IMR-90 (cell line): ENCODE measurements at regions not wholly inside any gene's neighbourhood (a gene's known extent, or its start where the extent isn't known, plus 50 kb on each side); places are given as distances from the start of the nearest gene placed in this dataset.

Experiments used
- ATAC-seq: fragments of 200-7000 bp; cut with Tn5 transposase; 2 replicates; pipeline ENCODE4 v1.9.1; 2020; ENCODE audit warnings: low read depth, mild to moderate bottlenecking, moderate library complexity
- BruUV-seq: library from RNA; stranded (reverse); fragments of 400-500 nt; replicated peaks from 2 replicates; lab custom pipeline; 2021; lab: Mats Ljungman, UMichigan
- CTCF ChIA-PET: fragments of 300-600 bp; formaldehyde crosslinking; extraction: SDS; loops from one replicate; lab custom pipeline; 2021; ENCODE audit warnings: antibody characterized with exemption; lab: Yijun Ruan, JAX
- POLR2A ChIA-PET: fragments of 300-600 bp; sonication (Branson Sonifier 250); formaldehyde crosslinking; loops from one replicate; lab custom pipeline; 2022; ENCODE audit warnings: antibody characterized with exemption; ENCODE audit not compliant: unreplicated experiment; lab: Charles Lee
- DNase-seq: peaks from one replicate; pipeline ENCODE4 v3.0.0; 2013
- H2AFZ ChIP-seq: replicated peaks from 2 replicates; pipeline ENCODE3; 2013; ENCODE audit warnings: low read length, mild to moderate bottlenecking; ENCODE audit not compliant: poor library complexity
- H2AK5ac ChIP-seq: 2 replicates; pipeline ENCODE4 v1.6.1; 2013; ENCODE audit warnings: low read depth, low read length, inconsistent platforms
- H2AK9ac ChIP-seq: replicated peaks from 2 replicates; pipeline ENCODE3; 2013; ENCODE audit warnings: mild to moderate bottlenecking, low read depth, low read length, moderate library complexity; ENCODE audit not compliant: poor library complexity
- H2BK120ac ChIP-seq: 2 replicates; pipeline ENCODE4 v1.6.1; 2013; ENCODE audit warnings: low read depth, low read length, inconsistent platforms
- H2BK15ac ChIP-seq: 3 replicates; pipeline ENCODE4 v1.6.1; 2013; ENCODE audit warnings: low read depth, low read length, inconsistent platforms
- H2BK20ac ChIP-seq: 2 replicates; pipeline ENCODE4 v1.6.1; 2013; ENCODE audit warnings: low read depth, mild to moderate bottlenecking, inconsistent platforms, low read length, moderate library complexity
- H2BK5ac ChIP-seq: 2 replicates; pipeline ENCODE4 v1.6.1; 2013; ENCODE audit warnings: mild to moderate bottlenecking, low read depth, low read length, inconsistent platforms; ENCODE audit not compliant: poor library complexity, severe bottlenecking
- H3K14ac ChIP-seq: replicated peaks from 2 replicates; pipeline ENCODE4 v1.6.1; 2013; ENCODE audit warnings: low read depth, low read length, inconsistent platforms
- H3K18ac ChIP-seq: 2 replicates; pipeline ENCODE4 v1.6.1; 2013; ENCODE audit warnings: low read depth, low read length, control low read depth
- H3K23ac ChIP-seq: 2 replicates; pipeline ENCODE4 v1.6.1; 2013; ENCODE audit warnings: low read depth, low read length, inconsistent platforms
- H3K27ac ChIP-seq: 2 replicates; pipeline ENCODE4 v1.5.1; 2013; ENCODE audit warnings: mild to moderate bottlenecking, control low read depth, low read length; ENCODE audit not compliant: insufficient read depth
- H3K27me3 ChIP-seq: 2 replicates; pipeline ENCODE4 v1.6.1; 2013; ENCODE audit warnings: low read length; ENCODE audit not compliant: control insufficient read depth, insufficient read depth
- H3K36me3 ChIP-seq: 2 replicates; pipeline ENCODE4 v1.6.1; 2013; ENCODE audit warnings: low read length, mixed read lengths; ENCODE audit not compliant: control insufficient read depth, insufficient read depth
- H3K4ac ChIP-seq: 2 replicates; pipeline ENCODE4 v1.6.1; 2013; ENCODE audit warnings: low read depth, low read length, inconsistent platforms
- H3K4me1 ChIP-seq: 2 replicates; pipeline ENCODE4 v1.6.1; 2013; ENCODE audit warnings: low read length, mixed read lengths; ENCODE audit not compliant: control insufficient read depth, insufficient read depth
- H3K4me2 ChIP-seq: 2 replicates; pipeline ENCODE4 v1.6.1; 2013; ENCODE audit warnings: low read depth, mild to moderate bottlenecking, control low read depth, low read length, moderate library complexity
- H3K4me3 ChIP-seq: 2 replicates; pipeline ENCODE4 v1.5.1; 2013; ENCODE audit warnings: low read depth, mild to moderate bottlenecking, control low read depth, low read length, moderate library complexity; ENCODE audit not compliant: insufficient read depth
- H3K56ac ChIP-seq: 2 replicates; pipeline ENCODE4 v1.6.1; 2013; ENCODE audit warnings: low read length, inconsistent platforms; ENCODE audit not compliant: insufficient read depth; ENCODE audit errors: extremely low read depth
- H3K79me1 ChIP-seq, 2 experiments: 2 replicates each; pipeline ENCODE4 v1.6.1; 2013; ENCODE audit warnings: low read length in 2 of 2, inconsistent platforms in 1 of 2, low read depth in 1 of 2
- H3K9ac ChIP-seq: 2 replicates; pipeline ENCODE4 v1.6.1; 2013; ENCODE audit warnings: low read depth, low read length, control low read depth
- H3K9me1 ChIP-seq: 2 replicates; pipeline ENCODE4 v1.6.1; 2013; ENCODE audit warnings: low read length, inconsistent platforms; ENCODE audit not compliant: insufficient read depth
- H3K9me3 ChIP-seq: 2 replicates; pipeline ENCODE4 v1.6.1; 2013; ENCODE audit warnings: low read length; ENCODE audit not compliant: control insufficient read depth, insufficient read depth
- H4K20me1 ChIP-seq: 2 replicates; pipeline ENCODE4 v1.6.1; 2013; ENCODE audit warnings: low read length, inconsistent platforms; ENCODE audit not compliant: insufficient read depth
- H4K5ac ChIP-seq: 2 replicates; pipeline ENCODE4 v1.6.1; 2013; ENCODE audit warnings: mild to moderate bottlenecking, low read depth, low read length, control low read depth
- H4K8ac ChIP-seq, 2 experiments: 2 replicates each; pipeline ENCODE4 v1.6.1; 2013; ENCODE audit warnings: low read depth in 2 of 2, low read length in 2 of 2, control low read depth in 1 of 2, inconsistent platforms in 1 of 2
- H4K91ac ChIP-seq: 2 replicates; pipeline ENCODE4 v1.6.1; 2013; ENCODE audit warnings: low read depth, low read length, inconsistent platforms; ENCODE audit not compliant: insufficient read depth
- POLR2A ChIP-seq: IDR thresholded peaks from 2 replicates; pipeline ENCODE4 v1.6.1; 2012; ENCODE audit warnings: mild to moderate bottlenecking, low read depth, low read length
- WGBS, 2 experiments: methylation state at CpG; one replicate each; pipeline versions ENCODE4 v1.1.5 to v1.1.7; 2013; ENCODE audit warnings: missing lambda C conversion rate in 2 of 2; ENCODE audit not compliant: insufficient read length in 1 of 2; ENCODE audit errors: extremely low coverage in 2 of 2; 5-methylcytosine and 5-hydroxymethylcytosine counted together
- dilution Hi-C: fragments of 300-500 bp; cut with HindIII; formaldehyde crosslinking; loops from one replicate; pipeline ENCODE4 v1.14.3; 2018; ENCODE audit warnings: low sequenced_read_pairs; ENCODE audit not compliant: unreplicated experiment
- in situ Hi-C: fragments of 300-500 bp; cut with MboI; formaldehyde crosslinking; loops from 3 replicates; pipeline ENCODE4 v1.14.3; 2019; ENCODE audit warnings: low sequenced_read_pairs, inconsistent platforms, mixed read lengths
- intact Hi-C: fragments of 100-400 bp; cut with micrococcal nuclease; formaldehyde crosslinking; loops from 2 replicates; pipeline ENCODE4 v1.10.0; 2022

DNA sequence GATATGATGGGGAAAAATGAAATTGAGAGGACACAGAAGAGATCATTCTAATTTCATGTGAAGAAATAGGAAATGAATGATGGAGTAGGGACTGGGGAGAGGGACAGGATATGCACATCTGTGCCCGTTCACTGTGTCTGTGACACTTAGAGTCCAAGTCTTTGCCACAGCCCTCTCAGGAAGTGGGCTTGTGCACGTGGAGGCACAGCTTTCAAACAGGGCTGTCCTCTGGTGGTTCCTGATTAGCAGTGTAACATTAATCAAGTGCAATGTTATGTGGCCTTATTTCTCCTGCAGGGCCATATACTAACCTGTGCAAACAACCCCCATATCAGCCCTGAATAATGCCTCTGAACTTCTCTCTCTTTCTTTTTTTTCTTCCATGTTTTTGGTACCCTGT lies 312.2 kb upstream of the FAM98A start:
- DNase-seq = no peak
- no peaks in the 10 kb centered on the region for H4K20me1 ChIP-seq
- WGBS, 2 experiments = no CpG with 5 or more reads among the region's 2 CpGs
- no peak overlapping the region for H3K14ac ChIP-seq
- no peaks in the 10 kb centered on the region for H3K36me3 ChIP-seq
- no peaks in the 10 kb centered on the region for H3K27me3 ChIP-seq
- CTCF ChIA-PET = no interaction called here
- no peak overlapping the region for H2AK9ac ChIP-seq
- dilution Hi-C loops (no loop called here), intact Hi-C loops (no loop called here), in situ Hi-C loops (no loop called here)
- no peak overlapping the region for H3K9ac ChIP-seq
- no peak overlapping the region for H2AK5ac ChIP-seq
- H2AFZ ChIP-seq = no peak overlapping the region
- no peak overlapping the region for H3K18ac ChIP-seq
- no peak overlapping the region for H2BK20ac ChIP-seq
- no peak overlapping the region for H3K4ac ChIP-seq
- H4K8ac ChIP-seq = no peak overlapping the region
- H4K91ac ChIP-seq = no peak overlapping the region
- H3K23ac ChIP-seq = no peak overlapping the region
- no peak overlapping the region for H3K27ac ChIP-seq
- ATAC-seq = no peak
- H2BK120ac ChIP-seq = no peak overlapping the region
- H4K5ac ChIP-seq = no peak overlapping the region
- no peak overlapping the region for H3K4me3 ChIP-seq
- BruUV-seq = no TSS peak
- H2BK15ac ChIP-seq = no peak overlapping the region
- no peaks in the 10 kb centered on the region for H3K4me1 ChIP-seq
- peaks cover 2% of the 10 kb centered on the region; the same call in 1 of the 2 replicates for H3K9me3 ChIP-seq
- no peak overlapping the region for H2BK5ac ChIP-seq
- no peak overlapping the region for H3K56ac ChIP-seq
- H3K4me2 ChIP-seq = no peak overlapping the region
- POLR2A ChIA-PET = no interaction called here
- H3K79me1 ChIP-seq = no peaks in the 10 kb centered on the region
- no peak for TF ChIP-seq POLR2A
- H3K9me1 ChIP-seq = no peaks in the 10 kb centered on the region
